ENCODE measurements at regions not wholly inside any gene's neighbourhood (a gene's known extent, or its start where the extent isn't known, plus 50 kb on each side); places are given as distances from the start of the nearest gene placed in this dataset.

DNA sequence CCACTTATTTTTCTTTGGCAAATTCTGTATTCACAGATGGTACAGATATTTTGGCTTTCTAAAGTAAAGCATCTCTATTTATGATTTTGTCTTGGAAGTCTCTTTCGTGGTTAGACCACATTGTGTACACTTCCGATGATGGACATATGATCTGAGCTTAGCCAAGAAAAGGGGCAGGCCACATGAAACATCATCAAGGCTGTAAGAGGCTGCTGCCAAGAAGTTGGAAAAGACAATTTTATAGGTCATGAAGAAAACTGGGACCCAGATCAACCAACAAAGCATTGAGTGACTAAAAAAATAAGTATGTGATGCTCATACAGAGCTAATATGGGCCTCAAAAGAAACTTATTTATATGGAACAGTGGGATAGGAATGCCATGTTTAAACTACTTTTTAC lies 266.4 kb downstream of the HAO1 start:
- H3F3A ChIP-seq (ENCODE audit: insufficient read depth, low read length) = no peaks in the 10 kb centered on the region
- TF ChIP-seq, protein P1, sequence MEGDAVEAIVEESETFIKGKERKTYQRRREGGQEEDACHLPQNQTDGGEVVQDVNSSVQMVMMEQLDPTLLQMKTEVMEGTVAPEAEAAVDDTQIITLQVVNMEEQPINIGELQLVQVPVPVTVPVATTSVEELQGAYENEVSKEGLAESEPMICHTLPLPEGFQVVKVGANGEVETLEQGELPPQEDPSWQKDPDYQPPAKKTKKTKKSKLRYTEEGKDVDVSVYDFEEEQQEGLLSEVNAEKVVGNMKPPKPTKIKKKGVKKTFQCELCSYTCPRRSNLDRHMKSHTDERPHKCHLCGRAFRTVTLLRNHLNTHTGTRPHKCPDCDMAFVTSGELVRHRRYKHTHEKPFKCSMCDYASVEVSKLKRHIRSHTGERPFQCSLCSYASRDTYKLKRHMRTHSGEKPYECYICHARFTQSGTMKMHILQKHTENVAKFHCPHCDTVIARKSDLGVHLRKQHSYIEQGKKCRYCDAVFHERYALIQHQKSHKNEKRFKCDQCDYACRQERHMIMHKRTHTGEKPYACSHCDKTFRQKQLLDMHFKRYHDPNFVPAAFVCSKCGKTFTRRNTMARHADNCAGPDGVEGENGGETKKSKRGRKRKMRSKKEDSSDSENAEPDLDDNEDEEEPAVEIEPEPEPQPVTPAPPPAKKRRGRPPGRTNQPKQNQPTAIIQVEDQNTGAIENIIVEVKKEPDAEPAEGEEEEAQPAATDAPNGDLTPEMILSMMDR (IDR thresholded peaks at IDR 0.05; ENCODE audit: low read length) = no peak
- TF ChIP-seq EZH2 (optimal IDR thresholded peaks at IDR 0.05; ENCODE audit: low read depth, low read length) = no peak
- no peak for TF ChIP-seq EZH2phosphoT487 (IDR thresholded peaks at IDR 0.05; ENCODE audit: low read length)
- no peaks in the 10 kb centered on the region for H3K36me3 ChIP-seq (replicated peaks; ENCODE audit: insufficient read depth, low read length)
- no peak overlapping the region for H3K4me3 ChIP-seq (ENCODE audit: low read length)
- no peak for DNase-seq
- no peaks in the 10 kb centered on the region for H4K20me1 ChIP-seq (ENCODE audit: insufficient read depth, low read length)
- H3K9me2 ChIP-seq (replicated peaks; ENCODE audit: insufficient read depth, low read length) = no peaks in the 10 kb centered on the region
- no peaks in the 10 kb centered on the region for H3K79me2 ChIP-seq (ENCODE audit: low read length)
- no peak overlapping the region for H3K4me2 ChIP-seq (ENCODE audit: low read depth, low read length)
- no peaks in the 10 kb centered on the region for H3K9me3 ChIP-seq (replicated peaks; ENCODE audit: insufficient read depth, low read length)
- no peaks in the 10 kb centered on the region for H3K27me3 ChIP-seq (replicated peaks; ENCODE audit: insufficient read depth, low read length)
- H3K4me1 ChIP-seq (ENCODE audit: low read length) = no peaks in the 10 kb centered on the region
- no peak overlapping the region for H2AFZ ChIP-seq (ENCODE audit: low read length)
- no peak overlapping the region for H3K9ac ChIP-seq (ENCODE audit: low read length)
- no peak overlapping the region for H3K27ac ChIP-seq (ENCODE audit: low read length)

GRCh38 chr20:7682916-7683315 lies 257.3 kb downstream of the HAO1 start:
- no peak overlapping the region for H3K4me2 ChIP-seq (ENCODE audit: low read depth, low read length)
- TF ChIP-seq EZH2 (optimal IDR thresholded peaks at IDR 0.05; ENCODE audit: low read depth, low read length) = no peak
- no peak for TF ChIP-seq EZH2phosphoT487 (IDR thresholded peaks at IDR 0.05; ENCODE audit: low read length)
- TF ChIP-seq, protein P1 (IDR thresholded peaks at IDR 0.05; ENCODE audit: low read length) = no peak
- DNase-seq = no peak
- H3K79me2 ChIP-seq (ENCODE audit: low read length) = no peaks in the 10 kb centered on the region
- H3K9me3 ChIP-seq (replicated peaks; ENCODE audit: insufficient read depth, low read length) = no peaks in the 10 kb centered on the region
- no peaks in the 10 kb centered on the region for H3K27me3 ChIP-seq (replicated peaks; ENCODE audit: insufficient read depth, low read length)
- H3K4me3 ChIP-seq (ENCODE audit: low read length) = no peak overlapping the region
- H3K36me3 ChIP-seq (replicated peaks; ENCODE audit: insufficient read depth, low read length) = no peaks in the 10 kb centered on the region
- H2AFZ ChIP-seq (ENCODE audit: low read length) = no peak overlapping the region
- H3K27ac ChIP-seq (ENCODE audit: low read length) = no peak overlapping the region
- H3F3A ChIP-seq (ENCODE audit: insufficient read depth, low read length) = peaks cover 4% of the 10 kb centered on the region; the same call in 1 of the 2 replicates
- no peak overlapping the region for H3K9ac ChIP-seq (ENCODE audit: low read length)
- H4K20me1 ChIP-seq (ENCODE audit: insufficient read depth, low read length) = no peaks in the 10 kb centered on the region
- H3K9me2 ChIP-seq (replicated peaks; ENCODE audit: insufficient read depth, low read length) = no peaks in the 10 kb centered on the region
- peaks cover 11% of the 10 kb centered on the region for H3K4me1 ChIP-seq (ENCODE audit: low read length)

- no peaks in the 10 kb centered on the region for H3K27me3 ChIP-seq (replicated peaks; ENCODE audit: insufficient read depth, low read length)
- no peaks in the 10 kb centered on the region for H3K9me2 ChIP-seq (replicated peaks; ENCODE audit: insufficient read depth, low read length)
- peak overlapping the region; percentile 4; the same call in 1 of the 2 replicates for H3K4me3 ChIP-seq (ENCODE audit: low read length)
- peaks cover 9% of the 10 kb centered on the region; the same call in 1 of the 2 replicates for H3F3A ChIP-seq (ENCODE audit: insufficient read depth, low read length)
- H3K4me2 ChIP-seq (ENCODE audit: low read depth, low read length) = peak overlapping the region; percentile 48; the same call in 1 of the 2 replicates
- no peaks in the 10 kb centered on the region for H3K79me2 ChIP-seq (ENCODE audit: low read length)
- no peak overlapping the region for H3K9ac ChIP-seq (ENCODE audit: low read length)
- peaks cover 23% of the 10 kb centered on the region for H3K4me1 ChIP-seq (ENCODE audit: low read length)
- H3K27ac ChIP-seq (ENCODE audit: low read length) = peak overlapping the region; percentile 67; the same call in 1 of the 2 replicates
- H2AFZ ChIP-seq (ENCODE audit: low read length) = no peak overlapping the region
- H3K36me3 ChIP-seq (replicated peaks; ENCODE audit: insufficient read depth, low read length) = no peaks in the 10 kb centered on the region
- H4K20me1 ChIP-seq (ENCODE audit: insufficient read depth, low read length) = no peaks in the 10 kb centered on the region
- TF ChIP-seq, protein P1 (IDR thresholded peaks at IDR 0.05; ENCODE audit: low read length) = no peak
- no peak for TF ChIP-seq EZH2phosphoT487 (IDR thresholded peaks at IDR 0.05; ENCODE audit: low read length)
- no peak for TF ChIP-seq EZH2 (optimal IDR thresholded peaks at IDR 0.05; ENCODE audit: low read depth, low read length)
- H3K9me3 ChIP-seq (replicated peaks; ENCODE audit: insufficient read depth, low read length) = no peaks in the 10 kb centered on the region
- DNase-seq = peak; percentile 29
These were observed 253.2 kb downstream of the HAO1 start for GRCh38 chr20:7687065-7687464.
